ENCODE measurements at regions not wholly inside any gene's neighbourhood (a gene's known extent, or its start where the extent isn't known, plus 50 kb on each side); places are given as distances from the start of the nearest gene placed in this dataset.

GRCh38 chr1:116314305-116314919, 58.6 kb upstream of the ATP1A1 start:
- Histone ChIP-seq H3K27me3 (no peaks in the 10 kb centered on the region), H3K27ac (no peak overlapping the region), H3K4me1 (peaks cover 15% of the 10 kb centered on the region), H3K4me3 (no peak overlapping the region), H3K9me3 (no peaks in the 10 kb centered on the region), H3K36me3 (ENCODE audit: low read depth, missing control alignments) (no peaks in the 10 kb centered on the region)
- 70 to 73% methylated on average over 5 of the region's 5 CpGs for WGBS, 2 donors
- intact Hi-C loops (cut with DNase I; ENCODE audit: low total_unique reads) = no loop called here
- TF ChIP-seq POLR2A (IDR thresholded peaks at IDR 0.05) (no peak), CTCF (IDR thresholded peaks at IDR 0.05) (no peak)
- DNase-seq = peak; percentile 56

- no peak for TF ChIP-seq POLR2A (IDR thresholded peaks at IDR 0.05)
- no peak for TF ChIP-seq CTCF (IDR thresholded peaks at IDR 0.05)
- H3K27ac ChIP-seq = no peak overlapping the region
- WGBS, 2 donors = 73 to 81% methylated on average over 2 of the region's 2 CpGs
- no peaks in the 10 kb centered on the region for H3K27me3 ChIP-seq
- intact Hi-C loops (cut with DNase I; ENCODE audit: low total_unique reads) = no loop called here
- H3K4me1 ChIP-seq = peaks cover 15% of the 10 kb centered on the region
- H3K4me3 ChIP-seq = no peak overlapping the region
- H3K9me3 ChIP-seq = no peaks in the 10 kb centered on the region
- DNase-seq = no peak
- H3K36me3 ChIP-seq (ENCODE audit: low read depth, missing control alignments) = no peaks in the 10 kb centered on the region
These were observed 56.7 kb upstream of the ATP1A1 start for GRCh38 chr1:116316373-116316772.

- H3K36me3 ChIP-seq (ENCODE audit: low read depth, missing control alignments) = no peaks in the 10 kb centered on the region
- 55 to 66% methylated on average over 9 of the region's 9 CpGs for WGBS, 2 donors
- no peak overlapping the region for H3K4me3 ChIP-seq
- H3K27ac ChIP-seq = peak overlapping the region; percentile 29 to 43
- no peaks in the 10 kb centered on the region for H3K9me3 ChIP-seq
- DNase-seq = peak; percentile 87
- TF ChIP-seq CTCF (IDR thresholded peaks at IDR 0.05) = no peak
- TF ChIP-seq POLR2A (IDR thresholded peaks at IDR 0.05) = no peak
- H3K27me3 ChIP-seq = no peaks in the 10 kb centered on the region
- intact Hi-C loops (cut with DNase I; ENCODE audit: low total_unique reads) = no loop called here
- H3K4me1 ChIP-seq = peaks cover 28% of the 10 kb centered on the region
These were observed 54.1 kb upstream of the ATP1A1 start for GRCh38 chr1:116318897-116319296.

GRCh38 chr1:116320874-116321273, 52.2 kb upstream of the ATP1A1 start:
- intact Hi-C loops (cut with DNase I; ENCODE audit: low total_unique reads) = no loop called here
- no peak for TF ChIP-seq POLR2A (IDR thresholded peaks at IDR 0.05)
- TF ChIP-seq CTCF (IDR thresholded peaks at IDR 0.05) = no peak
- Histone ChIP-seq H3K36me3 (ENCODE audit: low read depth, missing control alignments) (no peaks in the 10 kb centered on the region), H3K27me3 (no peaks in the 10 kb centered on the region), H3K4me3 (no peak overlapping the region), H3K4me1 (peaks cover 28% of the 10 kb centered on the region), H3K27ac (no peak overlapping the region), H3K9me3 (no peaks in the 10 kb centered on the region)
- 63 to 68% methylated on average over 2 of the region's 2 CpGs for WGBS, 2 donors
- no peak for DNase-seq

- H3K27ac ChIP-seq = no peak overlapping the region
- H3K9me3 ChIP-seq = no peaks in the 10 kb centered on the region
- DNase-seq = no peak
- no peak overlapping the region for H3K4me3 ChIP-seq
- TF ChIP-seq POLR2A (IDR thresholded peaks at IDR 0.05) = no peak
- no peak for TF ChIP-seq CTCF (IDR thresholded peaks at IDR 0.05)
- no peaks in the 10 kb centered on the region for H3K36me3 ChIP-seq (ENCODE audit: low read depth, missing control alignments)
- intact Hi-C loops (cut with DNase I; ENCODE audit: low total_unique reads) = no loop called here
- peaks cover 28% of the 10 kb centered on the region for H3K4me1 ChIP-seq
- H3K27me3 ChIP-seq = no peaks in the 10 kb centered on the region
- 78 to 80% methylated on average over 5 of the region's 5 CpGs for WGBS, 2 donors
These were observed 51.3 kb upstream of the ATP1A1 start for GRCh38 chr1:116321766-116322175.

Measured in testis (tissue), 2 donors.